Stimulated activated CD4-positive, alpha-beta T cell treated with anti-CD3 and anti-CD28 coated beads, Interleukin-12 subunit alpha, Interleukin-12 subunit beta, amount 100 ng/mL, for 24 hours (primary cell): ENCODE measurements at regions not wholly inside any gene's neighbourhood (a gene's known extent, or its start where the extent isn't known, plus 50 kb on each side); places are given as distances from the start of the nearest gene placed in this dataset.
"Not testable (repeated sequence)": the region's sequence is repeated elsewhere in the genome, so short reads cannot be mapped to it uniquely, and the experiment has no call there.

Experiments used
- DNase-seq, 2 experiments: peaks; one replicate each; pipeline ENCODE4 v3.0.0-alpha.2; 2020; ENCODE audit warnings: low read depth in 2 of 2

- no peak for DNase-seq
Observed at GRCh38 chr1:199791495-199791894, 236.0 kb upstream of the NR5A2 start.

GRCh38 chr1:199792874-199793273 is 234.6 kb upstream of the NR5A2 start:
- DNase-seq: no peak

GRCh38 chr1:199794105-199794863 is 233.2 kb upstream of the NR5A2 start:
- no peak for DNase-seq

GRCh38 chr1:199799116-199799515 is 228.4 kb upstream of the NR5A2 start:
- no peak for DNase-seq

GRCh38 chr1:199804526-199804925 is 223.0 kb upstream of the NR5A2 start:
- DNase-seq: no peak

- no peak for DNase-seq
Observed at GRCh38 chr1:199808110-199808870, 219.2 kb upstream of the NR5A2 start.

- no peak for DNase-seq
Observed at GRCh38 chr1:199809311-199809710, 218.2 kb upstream of the NR5A2 start.

GRCh38 chr1:199811163-199811562 is 216.3 kb upstream of the NR5A2 start:
- DNase-seq: no peak

GRCh38 chr1:199813198-199813597 is 214.3 kb upstream of the NR5A2 start:
- DNase-seq: no peak

GRCh38 chr1:199815947-199816346 is 211.6 kb upstream of the NR5A2 start:
- DNase-seq: no peak

- no peak for DNase-seq
Observed at GRCh38 chr1:199817266-199817665, 210.2 kb upstream of the NR5A2 start.

GRCh38 chr1:199821029-199821779 is 206.3 kb upstream of the NR5A2 start:
- DNase-seq: no peak

GRCh38 chr1:199832451-199832850 is 195.1 kb upstream of the NR5A2 start:
- no peak for DNase-seq

- no peak for DNase-seq
Observed at GRCh38 chr1:199834711-199835110, 192.8 kb upstream of the NR5A2 start.

- DNase-seq: no peak
Observed at GRCh38 chr1:199836430-199836829, 191.1 kb upstream of the NR5A2 start.

GRCh38 chr1:199837321-199837720 is 190.2 kb upstream of the NR5A2 start:
- DNase-seq: no peak

- not testable (repeated sequence) for DNase-seq
Observed at GRCh38 chr1:199839608-199840007, 187.9 kb upstream of the NR5A2 start.

- DNase-seq: not testable (repeated sequence)
Observed at GRCh38 chr1:199843096-199843495, 184.4 kb upstream of the NR5A2 start.

GRCh38 chr1:199843861-199844260 is 183.6 kb upstream of the NR5A2 start:
- DNase-seq: no peak

- DNase-seq: no peak
Observed at GRCh38 chr1:199847021-199847420, 180.5 kb upstream of the NR5A2 start.

- no peak for DNase-seq
Observed at GRCh38 chr1:199851439-199852140, 175.9 kb upstream of the NR5A2 start.
